ENCODE measurements at regions not wholly inside any gene's neighbourhood (a gene's known extent, or its start where the extent isn't known, plus 50 kb on each side); places are given as distances from the start of the nearest gene placed in this dataset.
A peak's percentile ranks its signal among the peaks of the same experiment; 100 is the strongest.

GRCh38 chr3:180743813-180744590 lies 64.7 kb upstream of the CCDC39 start:
- TF ChIP-seq CTCF (conservative IDR thresholded peaks at IDR 0.05; ENCODE audit: low read depth): no peak
- ChIA-PET CTCF (interaction anchor here (0.6 kb wide), 2 partner anchors 17 to 19 kb away, joined by 3 to 5 read pairs; no protein-coding TSS in a partner anchor), POLR2A (ENCODE audit: low non-redundant PET) (no interaction called here)
- H3K27ac ChIP-seq: no peak overlapping the region
- no peak for DNase-seq (ENCODE audit: low spot score)

DNA sequence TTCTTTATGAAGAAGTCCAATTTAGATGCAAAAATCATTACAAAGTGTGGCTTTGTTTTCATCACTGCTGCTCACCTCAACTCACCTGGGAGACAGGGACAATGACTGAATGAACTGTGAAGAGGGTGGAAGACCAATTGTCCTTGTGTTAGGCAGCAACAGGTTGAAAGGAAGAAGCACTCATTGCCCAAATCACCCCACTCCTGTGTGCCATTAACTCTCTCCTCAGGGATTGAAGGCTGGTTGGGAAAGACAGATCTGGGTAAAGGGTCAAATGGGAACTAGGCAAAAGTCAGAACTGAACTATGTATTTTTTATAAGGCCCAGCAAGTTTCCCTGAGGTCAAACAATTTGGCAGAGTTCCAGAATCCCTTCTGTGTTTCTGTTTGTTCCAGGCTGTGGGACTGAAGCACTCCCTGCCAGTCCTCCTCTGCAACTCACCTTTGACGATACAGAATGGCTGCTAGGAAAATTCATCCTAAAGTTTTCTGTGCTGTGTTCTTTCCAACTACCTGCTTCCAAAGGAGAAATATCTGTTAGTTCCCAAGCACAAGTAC lies 68.6 kb upstream of the CCDC39 start:
- CTCF ChIA-PET: no interaction called here

DNA sequence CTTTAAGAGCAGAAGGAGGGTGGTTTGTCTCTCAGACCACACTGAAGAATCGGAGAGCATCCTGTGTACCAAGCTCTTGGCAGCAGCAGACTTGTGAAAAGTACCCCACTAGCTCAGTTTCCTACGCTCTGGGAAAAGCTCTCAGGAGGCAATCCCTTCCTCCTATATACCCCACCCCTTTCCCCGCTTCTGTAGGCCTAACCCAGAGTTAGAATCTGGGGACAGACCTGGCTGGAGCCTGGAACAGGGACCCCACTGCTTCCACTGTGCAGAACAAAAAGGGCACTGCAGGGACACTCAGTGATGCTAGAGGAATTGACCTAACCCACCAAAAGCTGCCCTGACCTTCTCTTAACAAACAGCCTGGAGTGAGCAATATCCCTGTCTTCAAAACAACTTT lies 70.0 kb upstream of the CCDC39 start:
- ChIA-PET CTCF (interaction anchor here (0.6 kb wide), 1 partner anchor 383 kb away, joined by 5 read pairs; no protein-coding TSS in a partner anchor), POLR2A (ENCODE audit: low non-redundant PET) (no interaction called here)
- H3K27ac ChIP-seq: no peak overlapping the region
- TF ChIP-seq CTCF (conservative IDR thresholded peaks at IDR 0.05; ENCODE audit: low read depth): no peak
- DNase-seq (ENCODE audit: low spot score): no peak

More for the DNA sequence above, 68.6 kb upstream of the CCDC39 start:
- TF ChIP-seq CTCF (conservative IDR thresholded peaks at IDR 0.05; ENCODE audit: low read depth): no peak
- no peak for DNase-seq (ENCODE audit: low spot score)
- H3K27ac ChIP-seq: no peak overlapping the region
- POLR2A ChIA-PET (ENCODE audit: low non-redundant PET): no interaction called here

- ChIA-PET POLR2A (ENCODE audit: low non-redundant PET) (no interaction called here), CTCF (interaction anchor here (0.6 kb wide), 1 partner anchor 384 kb away, joined by 5 read pairs; no protein-coding TSS in a partner anchor)
- DNase-seq (ENCODE audit: low spot score): no peak
- no peak for TF ChIP-seq CTCF (conservative IDR thresholded peaks at IDR 0.05; ENCODE audit: low read depth)
- no peak overlapping the region for H3K27ac ChIP-seq
These were observed 70.5 kb upstream of the CCDC39 start for GRCh38 chr3:180749796-180750195.

GRCh38 chr3:180755556-180755955 lies 76.3 kb upstream of the CCDC39 start:
- ChIA-PET CTCF (no interaction called here), POLR2A (ENCODE audit: low non-redundant PET) (no interaction called here)
- no peak overlapping the region for H3K27ac ChIP-seq
- no peak for DNase-seq (ENCODE audit: low spot score)
- TF ChIP-seq CTCF (conservative IDR thresholded peaks at IDR 0.05; ENCODE audit: low read depth): no peak

DNA sequence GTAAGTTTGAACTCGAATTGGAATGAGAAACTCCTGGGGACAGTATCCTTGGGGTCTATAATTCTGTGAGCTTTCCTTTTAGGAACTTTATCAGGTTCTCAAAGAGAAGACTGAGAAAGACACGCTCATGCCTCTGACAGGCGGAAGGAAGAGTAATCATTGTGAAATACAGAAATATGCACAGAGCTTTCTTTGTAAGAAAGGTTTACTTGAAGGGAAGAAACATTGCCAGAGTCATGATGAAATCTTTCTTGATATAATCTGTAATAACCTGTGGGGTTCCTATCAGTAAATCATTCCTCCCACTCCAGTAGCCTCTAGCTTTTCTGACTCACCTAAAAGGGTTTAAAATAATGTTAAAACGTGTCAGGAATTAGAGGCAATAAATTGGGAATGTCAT lies 83.6 kb upstream of the CCDC39 start:
- ChIA-PET CTCF (interaction anchor here (0.7 to 0.9 kb wide), 3 partner anchors 19 to 414 kb away, joined by 3 read pairs; no protein-coding TSS in a partner anchor), POLR2A (ENCODE audit: low non-redundant PET) (no interaction called here)
- DNase-seq (ENCODE audit: low spot score): peak; percentile 55
- no peak overlapping the region for H3K27ac ChIP-seq
- no peak for TF ChIP-seq CTCF (conservative IDR thresholded peaks at IDR 0.05; ENCODE audit: low read depth)
